GM23248 (cell line): ENCODE measurements at regions not wholly inside any gene's neighbourhood (a gene's known extent, or its start where the extent isn't known, plus 50 kb on each side); places are given as distances from the start of the nearest gene placed in this dataset.
"Not testable (repeated sequence)": the region's sequence is repeated elsewhere in the genome, so short reads cannot be mapped to it uniquely, and the experiment has no call there.

Experiments
- DNase-seq: peaks from one replicate; pipeline ENCODE4 v3.0.0-alpha.2; 2015
- H2AFZ ChIP-seq: fragments of 200-600 bp; sonication (generic); 2 replicates; pipeline ENCODE4 v1.6.1; 2016; ENCODE audit warnings: antibody characterized with exemption
- H3F3A ChIP-seq: fragments of 200-600 bp; sonication (generic); 2 replicates; pipeline ENCODE4 v1.6.1; 2016; ENCODE audit warnings: mild to moderate bottlenecking, antibody characterized with exemption, mixed run types; ENCODE audit not compliant: insufficient read depth
- H3K27ac ChIP-seq: fragments of 200-600 bp; sonication (generic); 2 replicates; pipeline ENCODE4 v1.5.1; 2016; ENCODE audit warnings: mild to moderate bottlenecking
- H3K27me3 ChIP-seq: fragments of 200-600 bp; sonication (generic); replicated peaks from 2 replicates; pipeline ENCODE4 v1.6.1; 2016; ENCODE audit warnings: mild to moderate bottlenecking; ENCODE audit not compliant: insufficient read depth
- H3K36me3 ChIP-seq: fragments of 200-600 bp; sonication (generic); 2 replicates; pipeline ENCODE4 v1.6.1; 2016; ENCODE audit warnings: low read depth, mild to moderate bottlenecking
- H3K4me1 ChIP-seq: fragments of 200-600 bp; sonication (generic); 2 replicates; pipeline ENCODE4 v1.6.1; 2016; ENCODE audit warnings: mild to moderate bottlenecking; ENCODE audit not compliant: insufficient read depth
- H3K4me2 ChIP-seq: fragments of 200-600 bp; sonication (generic); one replicate; pipeline ENCODE4 v1.6.1; 2016; ENCODE audit warnings: mild to moderate bottlenecking; ENCODE audit not compliant: unreplicated experiment
- H3K4me3 ChIP-seq: fragments of 200-600 bp; sonication (generic); 2 replicates; pipeline ENCODE4 v1.5.1; 2016; ENCODE audit warnings: mild to moderate bottlenecking
- H3K79me2 ChIP-seq: fragments of 200-600 bp; sonication (generic); 2 replicates; pipeline ENCODE4 v1.6.1; 2016; ENCODE audit warnings: mild to moderate bottlenecking; ENCODE audit not compliant: insufficient read depth
- H3K9ac ChIP-seq: fragments of 200-600 bp; sonication (generic); 2 replicates; pipeline ENCODE4 v1.6.1; 2016; ENCODE audit warnings: mild to moderate bottlenecking
- H3K9me2 ChIP-seq: fragments of 200-600 bp; sonication (generic); 2 replicates; pipeline ENCODE4 v1.6.1; 2016; ENCODE audit warnings: mixed run types, mild to moderate bottlenecking, moderate library complexity; ENCODE audit not compliant: insufficient read depth
- H3K9me3 ChIP-seq: fragments of 200-600 bp; sonication (generic); one replicate; pipeline ENCODE4 v1.6.1; 2017; ENCODE audit warnings: low read depth
- H4K20me1 ChIP-seq: fragments of 200-600 bp; sonication (generic); 2 replicates; pipeline ENCODE4 v1.6.0; 2016; ENCODE audit not compliant: insufficient read depth
- EZH2 ChIP-seq: fragments of 200-600 bp; sonication (generic); IDR thresholded peaks from 2 replicates; pipeline ENCODE4 v1.6.1; 2018; ENCODE audit warnings: antibody characterized with exemption, mild to moderate bottlenecking; ENCODE audit not compliant: insufficient read depth, poor library complexity, severe bottlenecking
- EZH2phosphoT487 ChIP-seq: fragments of 200-600 bp; sonication (generic); IDR thresholded peaks from 2 replicates; pipeline ENCODE4 v1.6.1; 2018; ENCODE audit warnings: antibody characterized with exemption, moderate library complexity, mild to moderate bottlenecking, low read depth; ENCODE audit not compliant: insufficient read depth
- WGBS, 2 experiments: methylation state at CpG; one replicate each; pipeline ENCODE4 v1.1.6; 2015 to 2017; ENCODE audit warnings: low lambda C conversion rate in 2 of 2, low coverage in 1 of 2; ENCODE audit errors: missing lambda C conversion rate in 2 of 2; 5-methylcytosine and 5-hydroxymethylcytosine counted together
- in situ Hi-C: fragments of 300-500 bp; cut with MboI; formaldehyde crosslinking; loops from 2 replicates; pipeline ENCODE4 v1.15.0; 2020

DNA sequence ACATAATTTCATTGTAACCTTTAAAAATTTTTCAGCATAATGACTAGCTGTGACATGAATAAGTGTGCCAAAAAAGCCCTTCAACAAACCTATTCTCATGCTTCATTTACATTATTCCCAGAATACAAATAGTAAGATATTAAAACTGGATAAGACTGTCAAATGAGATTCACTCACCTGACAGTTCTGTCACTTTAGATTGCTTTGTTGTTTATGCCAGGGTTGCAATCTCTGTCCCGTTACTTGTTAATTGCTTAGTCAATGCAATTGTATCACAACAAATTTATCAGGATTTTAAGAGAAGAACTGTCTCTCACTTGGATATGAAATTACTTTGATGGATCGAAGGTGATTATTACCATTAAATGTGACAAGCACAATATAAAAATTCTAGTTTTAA is 616.0 kb upstream of the IGFBP7 start:
- no peaks in the 10 kb centered on the region for H3K36me3 ChIP-seq
- H3K79me2 ChIP-seq = no peaks in the 10 kb centered on the region

DNA sequence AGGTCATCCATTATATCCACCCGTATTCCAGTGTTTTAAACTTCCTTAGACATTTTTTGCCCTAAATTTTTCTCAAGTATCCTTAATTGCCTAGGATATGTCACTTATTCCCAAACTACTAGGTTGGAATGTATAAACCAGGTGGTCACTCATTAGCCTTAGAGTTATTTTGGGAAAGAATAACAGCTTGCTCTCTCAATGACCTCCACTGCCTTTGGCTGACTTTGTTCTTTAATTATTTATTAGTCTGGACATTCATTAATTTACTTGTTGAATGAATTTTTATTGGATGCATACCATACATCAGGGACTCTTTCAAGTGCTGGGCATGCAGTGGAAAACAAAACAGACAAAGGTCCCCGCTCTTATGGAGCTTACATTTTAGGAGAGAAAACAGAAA is 609.3 kb upstream of the IGFBP7 start:
- Histone ChIP-seq H3K4me1 (no peaks in the 10 kb centered on the region), H3K9me2 (no peaks in the 10 kb centered on the region), H3K4me3 (no peak overlapping the region), H3K36me3 (no peaks in the 10 kb centered on the region), H2AFZ (no peak overlapping the region), H3K9me3 (no peaks in the 10 kb centered on the region), H3K4me2 (no peak overlapping the region), H3K27me3 (no peaks in the 10 kb centered on the region), H4K20me1 (no peaks in the 10 kb centered on the region), H3K27ac (no peak overlapping the region), H3K9ac (no peak overlapping the region), H3F3A (no peaks in the 10 kb centered on the region), H3K79me2 (no peaks in the 10 kb centered on the region)
- no peak for TF ChIP-seq EZH2
- no peak for TF ChIP-seq EZH2phosphoT487
- no peak for DNase-seq
- 0 to 4% methylated on average over 2 of the region's 2 CpGs for WGBS, 2 experiments
- in situ Hi-C loops = no loop called here

More for the DNA sequence above, 616.0 kb upstream of the IGFBP7 start:
- H3K4me2 ChIP-seq = no peak overlapping the region
- no peaks in the 10 kb centered on the region for H4K20me1 ChIP-seq
- H3K4me3 ChIP-seq = no peak overlapping the region
- no peak overlapping the region for H3K27ac ChIP-seq
- H3K27me3 ChIP-seq = no peaks in the 10 kb centered on the region
- TF ChIP-seq EZH2phosphoT487 (no peak), EZH2 (no peak)
- H3K9ac ChIP-seq = no peak overlapping the region
- no peak overlapping the region for H2AFZ ChIP-seq
- H3K4me1 ChIP-seq = no peaks in the 10 kb centered on the region
- no peaks in the 10 kb centered on the region for H3K9me3 ChIP-seq
- H3F3A ChIP-seq = no peaks in the 10 kb centered on the region
- H3K9me2 ChIP-seq = no peaks in the 10 kb centered on the region
- DNase-seq = no peak
- in situ Hi-C loops = no loop called here
- WGBS, 2 experiments = 16 to 21% methylated on average over 2 of the region's 2 CpGs

DNA sequence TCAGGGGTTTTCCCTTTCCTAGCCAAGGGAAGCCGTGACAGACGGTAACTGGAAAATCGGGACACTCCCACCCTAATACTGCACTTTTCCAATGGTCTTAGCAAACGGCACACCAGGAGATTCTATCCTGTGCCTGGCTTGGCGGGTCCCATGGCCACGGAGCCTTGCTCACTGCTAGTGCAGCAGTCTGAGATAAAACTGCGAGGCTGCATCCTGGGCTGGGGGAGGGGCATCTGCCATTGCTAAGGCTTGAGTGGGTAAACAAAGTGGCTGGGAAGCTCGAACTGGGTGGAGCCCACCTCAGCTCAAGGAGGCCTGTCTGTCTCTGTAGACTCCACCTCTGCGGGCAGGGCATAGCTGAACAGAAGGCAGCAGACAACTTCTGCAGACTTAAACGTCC is 604.1 kb upstream of the IGFBP7 start:
- H3K9me2 ChIP-seq, H3F3A ChIP-seq, H3K27ac ChIP-seq, H3K27me3 ChIP-seq, H3K9me3 ChIP-seq, DNase-seq, H3K9ac ChIP-seq, H3K36me3 ChIP-seq, H3K79me2 ChIP-seq, H3K4me3 ChIP-seq, H4K20me1 ChIP-seq, H3K4me2 ChIP-seq, H3K4me1 ChIP-seq, in situ Hi-C loops, H2AFZ ChIP-seq: not testable (repeated sequence)
- 36 to 39% methylated on average over 10 of the region's 10 CpGs for WGBS, 2 experiments

DNA sequence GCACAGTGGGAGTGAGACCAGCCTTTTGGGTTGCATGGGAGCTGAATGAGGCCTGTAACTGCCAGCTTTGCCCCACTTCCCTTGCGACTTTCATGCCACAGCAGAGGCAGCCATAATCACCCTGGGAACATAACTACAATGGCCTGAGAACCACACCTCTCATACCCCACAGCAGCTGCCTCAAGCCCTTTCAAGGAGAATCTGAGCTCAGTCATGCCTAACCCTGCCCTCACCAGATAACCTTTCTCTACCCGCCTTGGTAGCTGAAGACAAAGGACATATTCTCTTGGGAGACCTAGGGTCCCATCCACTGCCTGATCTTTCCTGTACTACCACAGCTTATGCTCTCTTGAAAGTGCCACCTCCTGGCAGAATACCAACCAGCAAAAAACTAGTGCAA is 599.9 kb upstream of the IGFBP7 start:
- WGBS, 2 experiments = 27 to 36% methylated on average over 2 of the region's 2 CpGs

DNA sequence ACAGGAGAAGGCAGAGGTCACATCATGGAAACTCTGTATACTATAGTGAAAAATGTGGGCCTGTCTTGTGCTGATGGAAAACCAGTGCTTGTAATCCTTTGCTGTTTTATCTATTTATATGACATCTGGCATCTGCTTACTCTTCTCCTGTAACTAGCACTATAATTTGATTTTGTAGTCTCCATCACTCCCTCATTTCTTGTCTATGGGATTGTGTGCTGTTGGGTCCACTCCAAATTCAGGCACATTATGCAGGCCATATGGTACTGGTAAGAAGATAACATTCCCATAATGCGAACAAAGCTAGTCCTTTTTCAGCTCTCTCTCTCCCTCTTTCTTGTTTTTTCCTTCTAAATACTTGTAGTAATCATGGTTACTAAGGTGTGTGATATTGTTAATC is 581.2 kb upstream of the IGFBP7 start:
- no peak for DNase-seq
- no peaks in the 10 kb centered on the region for H4K20me1 ChIP-seq
- in situ Hi-C loops = no loop called here
- no peaks in the 10 kb centered on the region for H3K9me3 ChIP-seq
- H3F3A ChIP-seq = no peaks in the 10 kb centered on the region
- H2AFZ ChIP-seq = no peak overlapping the region
- TF ChIP-seq EZH2phosphoT487 (no peak), EZH2 (no peak)
- no peaks in the 10 kb centered on the region for H3K79me2 ChIP-seq
- no peak overlapping the region for H3K9ac ChIP-seq
- H3K9me2 ChIP-seq = no peaks in the 10 kb centered on the region
- no peaks in the 10 kb centered on the region for H3K36me3 ChIP-seq
- H3K27ac ChIP-seq = no peak overlapping the region
- no peak overlapping the region for H3K4me2 ChIP-seq
- no peak overlapping the region for H3K4me3 ChIP-seq
- no peaks in the 10 kb centered on the region for H3K27me3 ChIP-seq
- no peaks in the 10 kb centered on the region for H3K4me1 ChIP-seq
- 13 to 15% methylated on average over 1 of the region's 1 CpG for WGBS, 2 experiments

More for the DNA sequence above, 599.9 kb upstream of the IGFBP7 start:
- DNase-seq = no peak
- Histone ChIP-seq H3K9me3 (no peaks in the 10 kb centered on the region), H2AFZ (no peak overlapping the region), H3K9ac (no peak overlapping the region), H3K27ac (no peak overlapping the region), H3K9me2 (no peaks in the 10 kb centered on the region), H3K27me3 (no peaks in the 10 kb centered on the region), H4K20me1 (no peaks in the 10 kb centered on the region), H3K4me1 (no peaks in the 10 kb centered on the region), H3K4me3 (no peak overlapping the region), H3K79me2 (no peaks in the 10 kb centered on the region), H3K4me2 (no peak overlapping the region), H3K36me3 (no peaks in the 10 kb centered on the region), H3F3A (no peaks in the 10 kb centered on the region)
- in situ Hi-C loops = no loop called here
- TF ChIP-seq EZH2phosphoT487 (no peak), EZH2 (no peak)
